ENCODE measurements at regions not wholly inside any gene's neighbourhood (a gene's known extent, or its start where the extent isn't known, plus 50 kb on each side); places are given as distances from the start of the nearest gene placed in this dataset.

- no peak for TF ChIP-seq CTCF (conservative IDR thresholded peaks at IDR 0.05 in 1 of 2, IDR thresholded peaks at IDR 0.05 in 1 of 2; ENCODE audit: extremely low read depth in 1 of 2, insufficient read depth in 1 of 2, low read depth in 1 of 2, low read length in 2 of 2)
- no peak for TF ChIP-seq EZH2 (IDR thresholded peaks at IDR 0.05; ENCODE audit: borderline replicate concordance, low read length)
These were observed 148.6 kb downstream of the TRIM29 start for GRCh38 chr11:119989159-119989821.
